Fibroblast of skin of left biceps (primary cell): ENCODE measurements at regions not wholly inside any gene's neighbourhood (a gene's known extent, or its start where the extent isn't known, plus 50 kb on each side); places are given as distances from the start of the nearest gene placed in this dataset.
"Not testable (repeated sequence)": the region's sequence is repeated elsewhere in the genome, so short reads cannot be mapped to it uniquely, and the experiment has no call there.

Experiments
- DNase-seq, 2 experiments: peaks; one replicate each; pipeline ENCODE4 v3.0.0-alpha.2; 2013; ENCODE audit warnings: low read depth in 2 of 2

GRCh38 chr2:16756831-16757644, 91.4 kb upstream of the CYRIA start:
- peak; percentile 6 to 20 for DNase-seq

DNA sequence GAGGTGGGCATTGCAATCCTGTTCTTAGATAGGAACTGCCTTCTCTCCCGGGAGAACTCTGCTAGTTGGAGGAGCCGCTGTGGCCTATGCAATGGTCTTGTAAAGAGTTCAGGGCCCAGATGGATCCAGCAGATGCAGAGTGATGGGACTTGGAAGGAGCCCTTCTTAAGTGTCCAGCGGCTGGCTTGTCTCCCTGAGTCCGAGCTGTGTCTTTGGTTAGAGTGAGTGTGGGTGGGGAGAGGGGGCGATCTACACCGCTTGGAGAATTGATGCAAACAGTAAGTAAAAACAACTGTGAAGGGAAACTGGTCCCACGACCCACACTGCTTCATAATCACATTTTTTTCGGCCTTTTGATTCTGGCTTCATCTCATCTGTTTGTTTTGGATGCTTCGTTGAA, 89.8 kb upstream of the CYRIA start:
- no peak for DNase-seq

DNA sequence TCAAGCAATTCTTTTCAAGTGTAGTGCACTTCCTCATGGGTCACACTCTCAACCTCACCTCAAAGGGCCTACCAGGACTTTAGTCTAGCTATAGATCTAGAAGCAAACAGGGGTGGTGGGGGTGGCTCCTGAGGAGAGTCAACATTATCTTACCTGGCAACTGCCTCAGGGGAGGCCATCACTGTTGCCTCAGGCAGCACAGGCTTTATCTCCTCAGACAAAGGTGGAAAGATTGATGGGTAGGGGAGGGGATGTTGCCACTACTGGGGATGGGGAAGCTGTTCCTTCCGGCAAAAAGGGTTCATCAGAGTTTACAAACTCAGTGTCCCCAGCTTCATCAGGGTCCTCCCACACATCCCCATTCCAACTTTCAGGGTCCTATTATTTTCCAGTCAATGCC, 87.4 kb upstream of the CYRIA start:
- not testable (repeated sequence) for DNase-seq

GRCh38 chr2:16750925-16751214, 85.2 kb upstream of the CYRIA start:
- not testable (repeated sequence) for DNase-seq

DNA sequence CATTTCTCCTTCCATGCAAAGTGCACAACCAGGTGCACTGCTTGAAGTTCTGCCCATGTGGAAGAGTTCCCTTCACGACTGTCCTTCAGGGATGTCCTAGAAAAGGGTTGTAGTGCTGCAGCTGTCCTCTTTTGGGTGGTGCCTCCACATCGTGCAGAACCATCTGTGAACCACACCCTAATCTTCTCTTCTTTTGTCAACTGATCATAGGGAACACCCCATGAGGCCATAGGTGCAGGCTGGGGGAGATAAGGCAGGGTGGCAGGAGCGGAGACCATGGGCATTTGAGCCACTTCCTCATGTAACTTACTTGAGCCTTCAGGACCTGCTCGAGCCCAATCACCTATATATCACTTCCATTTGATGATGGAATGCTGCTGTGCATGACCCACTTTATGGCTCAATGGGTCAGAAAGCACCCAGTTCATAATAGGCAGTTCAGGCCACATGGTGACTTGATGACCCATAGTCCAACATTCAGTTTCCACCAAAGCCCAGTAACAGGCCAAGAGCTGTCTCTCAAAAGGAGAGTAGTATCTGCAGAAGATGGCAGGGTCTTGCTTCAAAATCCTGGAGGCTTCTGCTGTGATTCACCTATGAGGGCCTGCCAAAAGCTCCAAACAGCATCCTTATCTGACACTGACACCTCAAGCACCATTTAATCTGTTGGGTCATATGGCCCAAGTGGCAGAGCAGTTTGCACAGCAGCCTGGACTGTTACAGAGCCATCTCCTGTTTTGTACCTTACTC, 84.7 kb upstream of the CYRIA start:
- no peak for DNase-seq

DNA sequence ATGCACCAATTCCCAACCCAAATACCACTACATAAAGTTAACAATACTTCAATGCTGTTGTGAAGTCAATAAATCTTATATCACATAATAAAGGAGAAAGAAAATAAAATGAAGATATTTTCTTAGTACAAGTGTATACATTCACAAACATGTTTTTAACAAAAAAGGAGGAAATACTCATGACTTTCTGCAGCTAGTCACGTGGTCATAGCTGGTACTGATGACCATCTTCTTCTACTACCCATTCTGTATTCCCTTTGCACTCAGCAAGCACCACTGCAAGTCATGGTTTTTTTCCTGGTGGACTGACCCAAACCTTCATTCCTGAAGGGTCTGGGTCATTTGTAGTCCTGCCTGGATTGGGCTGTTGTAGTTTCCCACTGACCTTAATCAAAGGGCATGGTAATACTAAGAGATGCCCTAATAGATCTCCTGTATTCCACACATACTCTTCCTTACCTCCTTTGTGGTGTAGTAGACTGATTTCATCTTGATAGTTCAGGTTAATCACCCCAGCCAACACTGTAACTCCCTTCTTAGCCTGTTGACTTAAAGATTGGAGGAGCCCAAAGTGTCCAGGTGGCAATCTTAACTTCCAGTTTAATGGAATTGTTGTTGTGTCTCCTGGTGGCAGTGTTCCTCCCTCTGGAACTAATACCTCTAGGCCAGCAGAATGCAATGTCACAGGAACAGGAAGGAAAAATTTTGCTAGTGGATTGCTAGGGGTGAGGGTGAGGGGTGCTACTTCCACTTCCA, 83.1 kb upstream of the CYRIA start:
- not testable (repeated sequence) for DNase-seq

GRCh38 chr2:16747689-16748088, 82.1 kb upstream of the CYRIA start:
- no peak for DNase-seq

GRCh38 chr2:16747257-16747656, 81.6 kb upstream of the CYRIA start:
- DNase-seq: no peak

GRCh38 chr2:16746833-16747232, 81.2 kb upstream of the CYRIA start:
- DNase-seq: no peak

GRCh38 chr2:16746329-16746728, 80.7 kb upstream of the CYRIA start:
- no peak for DNase-seq

- no peak for DNase-seq
Measured at GRCh38 chr2:16745466-16745865, 79.8 kb upstream of the CYRIA start.

DNA sequence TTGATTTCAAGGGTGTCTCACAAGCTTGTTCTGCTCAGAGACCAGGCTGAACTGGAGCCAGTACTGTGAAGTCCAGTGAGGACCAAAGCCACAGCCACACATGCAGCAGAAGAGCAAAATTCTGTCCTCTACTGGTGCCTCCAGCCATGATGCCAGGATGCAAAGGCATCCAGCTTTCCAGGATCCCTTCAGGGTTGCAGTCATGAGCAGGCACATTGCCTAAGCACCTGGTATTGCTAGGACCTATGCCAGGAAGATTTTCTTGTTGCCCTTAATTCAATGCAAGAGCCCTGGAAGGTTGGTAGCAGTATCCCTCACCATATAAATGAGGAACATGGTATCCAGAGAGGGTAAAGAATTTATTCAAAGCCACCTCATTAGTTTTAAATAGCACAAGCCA, 78.9 kb upstream of the CYRIA start:
- no peak for DNase-seq

- DNase-seq: no peak
Measured at GRCh38 chr2:16742026-16742425, 76.4 kb upstream of the CYRIA start.

GRCh38 chr2:16741498-16741897, 75.9 kb upstream of the CYRIA start:
- DNase-seq: no peak

- no peak for DNase-seq
Measured at GRCh38 chr2:16739778-16740581, 74.3 kb upstream of the CYRIA start.

- DNase-seq: no peak
Measured at GRCh38 chr2:16738361-16739225, 73.0 kb upstream of the CYRIA start.

- no peak for DNase-seq
Measured at GRCh38 chr2:16737812-16738211, 72.2 kb upstream of the CYRIA start.

DNA sequence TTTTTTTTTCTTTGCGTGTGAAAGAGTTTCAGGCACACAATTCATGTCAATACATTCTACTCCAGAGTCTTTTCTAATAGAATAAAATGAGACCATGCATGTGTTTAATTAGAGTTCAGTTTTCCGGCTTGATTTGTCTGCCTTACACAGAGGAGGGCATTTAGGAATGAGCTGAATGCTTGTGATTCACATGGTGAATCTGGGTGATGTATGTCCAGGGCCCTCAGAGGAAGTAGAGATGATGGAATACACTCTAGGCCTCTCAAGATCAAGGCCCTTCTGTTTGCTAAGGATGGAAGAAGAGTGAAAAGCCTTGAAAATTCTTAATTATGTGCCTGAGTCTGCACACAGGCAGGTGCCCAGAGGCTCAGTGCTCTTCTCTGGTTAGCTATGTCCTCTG, 71.0 kb upstream of the CYRIA start:
- DNase-seq: no peak

- no peak for DNase-seq
Measured at GRCh38 chr2:16729335-16729734, 63.7 kb upstream of the CYRIA start.

DNA sequence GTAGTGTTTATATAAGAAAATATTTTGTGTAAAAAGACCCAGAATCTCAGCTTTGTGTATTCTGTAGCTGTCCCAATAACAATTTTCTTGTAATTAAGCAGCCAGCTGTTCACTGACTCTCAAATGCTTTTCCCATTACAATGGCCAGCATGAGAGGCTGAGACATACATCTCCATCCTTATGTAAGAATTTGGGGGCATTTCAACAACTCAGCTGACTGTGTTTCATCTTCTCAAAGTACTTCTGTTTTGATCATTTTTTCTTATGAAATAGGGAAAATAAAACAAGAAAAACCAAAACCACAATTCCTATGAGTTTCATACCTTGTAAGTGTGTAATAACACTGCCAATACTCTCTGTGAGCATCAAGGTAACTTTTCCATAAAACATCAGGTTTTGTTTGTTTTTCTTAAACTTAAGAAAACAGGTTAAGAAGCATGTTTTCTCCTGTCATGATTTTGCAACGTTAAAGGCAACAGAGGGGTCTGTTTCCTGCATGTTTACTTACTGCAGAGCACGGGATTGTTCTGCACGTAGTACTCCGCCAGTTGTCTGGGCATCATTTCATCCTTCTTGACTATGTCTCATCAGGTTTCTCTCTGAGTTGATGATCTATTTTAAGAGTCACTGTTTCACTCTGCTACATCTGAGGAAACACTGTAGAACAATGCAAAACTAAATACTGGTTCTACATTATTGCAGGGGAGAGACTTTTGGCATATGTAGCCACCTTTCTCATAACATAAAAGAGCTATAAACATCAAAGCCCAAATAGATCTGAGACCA, 62.9 kb upstream of the CYRIA start:
- no peak for DNase-seq
